Keratinocyte (primary cell): ENCODE measurements at regions not wholly inside any gene's neighbourhood (a gene's known extent, or its start where the extent isn't known, plus 50 kb on each side); places are given as distances from the start of the nearest gene placed in this dataset.

Experiments
- DNase-seq: peaks from one replicate; pipeline ENCODE4 v3.0.0-alpha.2; 2011; ENCODE audit warnings: low read depth, missing footprints, low spot score
- FAIRE-seq: peaks from 2 replicates; lab custom pipeline; 2011; peaks lifted over from hg19 to GRCh38; lab: Jason Lieb, UNC
- H2AFZ ChIP-seq: 2 replicates; pipeline ENCODE4 v1.6.0; 2012; ENCODE audit warnings: low read length, control low read depth, inconsistent platforms; ENCODE audit not compliant: control insufficient read depth
- H3K27ac ChIP-seq: 2 replicates; pipeline ENCODE4 v1.5.1; 2011; ENCODE audit warnings: low read length; ENCODE audit not compliant: control insufficient read depth, insufficient read depth
- H3K27me3 ChIP-seq: 3 replicates; pipeline ENCODE4 v1.6.0; 2011; ENCODE audit warnings: low read length; ENCODE audit not compliant: control insufficient read depth, insufficient read depth; ENCODE audit errors: extremely low read depth
- H3K36me3 ChIP-seq, 2 experiments: 2 replicates in 1 of 2; 3 replicates in 1 of 2; pipeline ENCODE4 v1.5.1; 2011; ENCODE audit warnings: low read length in 2 of 2, mild to moderate bottlenecking in 1 of 2; ENCODE audit not compliant: control insufficient read depth in 2 of 2, insufficient read depth in 2 of 2; ENCODE audit errors: extremely low read depth in 1 of 2
- H3K4me1 ChIP-seq: 3 replicates; pipeline ENCODE4 v1.5.1; 2011; ENCODE audit warnings: low read length; ENCODE audit not compliant: control insufficient read depth, insufficient read depth; ENCODE audit errors: extremely low read depth
- H3K4me2 ChIP-seq: 3 replicates; pipeline ENCODE4 v1.6.0; 2011; ENCODE audit warnings: low read depth, low read length; ENCODE audit not compliant: control insufficient read depth, insufficient read depth; ENCODE audit errors: extremely low read depth
- H3K4me3 ChIP-seq, 3 experiments: fragments of 200-600 bp in 1 of 3; sonication (generic) in 1 of 3; 2 replicates in 2 of 3; 3 replicates in 1 of 3; pipeline ENCODE4 v1.5.1; 2011 to 2016; ENCODE audit warnings: low read length in 3 of 3, mild to moderate bottlenecking in 3 of 3, control low read depth in 2 of 3, inconsistent platforms in 1 of 3, low read depth in 1 of 3, mixed read lengths in 1 of 3, mixed run types in 1 of 3, moderate library complexity in 1 of 3; ENCODE audit not compliant: control insufficient read depth in 2 of 3, insufficient read depth in 2 of 3; ENCODE audit errors: extremely low read depth in 1 of 3
- H3K79me2 ChIP-seq: 2 replicates; pipeline ENCODE4 v1.6.0; 2012; ENCODE audit warnings: low read length; ENCODE audit not compliant: control insufficient read depth, insufficient read depth
- H3K9ac ChIP-seq: 3 replicates; pipeline ENCODE4 v1.6.0; 2011; ENCODE audit warnings: low read length; ENCODE audit not compliant: control insufficient read depth, insufficient read depth; ENCODE audit errors: extremely low read depth
- H3K9me1 ChIP-seq: 3 replicates; pipeline ENCODE4 v1.6.0; 2011; ENCODE audit warnings: low read length; ENCODE audit not compliant: control insufficient read depth, insufficient read depth; ENCODE audit errors: extremely low read depth
- H3K9me3 ChIP-seq: 2 replicates; pipeline ENCODE4 v1.5.1; 2012; ENCODE audit warnings: low read depth, low read length; ENCODE audit not compliant: control insufficient read depth
- H4K20me1 ChIP-seq: 3 replicates; pipeline ENCODE4 v1.6.0; 2011; ENCODE audit warnings: low read length; ENCODE audit not compliant: control insufficient read depth, insufficient read depth; ENCODE audit errors: extremely low read depth
- EZH2 ChIP-seq: IDR thresholded peaks from one replicate; pipeline ENCODE4 v1.6.1; 2012; ENCODE audit warnings: inconsistent platforms, mild to moderate bottlenecking, low read length, moderate library complexity
- dilution Hi-C: fragments of 300-500 bp; cut with MboI; formaldehyde crosslinking; loops from one replicate; pipeline ENCODE4 v1.7.0; 2020; ENCODE audit warnings: low sequenced_read_pairs; ENCODE audit not compliant: extremely low pct_ligation_motif_present
- TF ChIP-seq, protein P1 (sequence below), 3 experiments: IDR thresholded peaks in 1 of 3; conservative IDR thresholded peaks in 1 of 3; optimal IDR thresholded peaks in 1 of 3; 2 replicates in 2 of 3; 3 replicates in 1 of 3; pipeline versions ENCODE3 to v1.5.1; 2011; ENCODE audit warnings: low read length in 3 of 3, mild to moderate bottlenecking in 3 of 3, moderate library complexity in 2 of 3, control low read depth in 1 of 3, inconsistent platforms in 1 of 3; ENCODE audit not compliant: insufficient read depth in 2 of 3; ENCODE audit errors: extremely low read depth in 1 of 3

DNA sequence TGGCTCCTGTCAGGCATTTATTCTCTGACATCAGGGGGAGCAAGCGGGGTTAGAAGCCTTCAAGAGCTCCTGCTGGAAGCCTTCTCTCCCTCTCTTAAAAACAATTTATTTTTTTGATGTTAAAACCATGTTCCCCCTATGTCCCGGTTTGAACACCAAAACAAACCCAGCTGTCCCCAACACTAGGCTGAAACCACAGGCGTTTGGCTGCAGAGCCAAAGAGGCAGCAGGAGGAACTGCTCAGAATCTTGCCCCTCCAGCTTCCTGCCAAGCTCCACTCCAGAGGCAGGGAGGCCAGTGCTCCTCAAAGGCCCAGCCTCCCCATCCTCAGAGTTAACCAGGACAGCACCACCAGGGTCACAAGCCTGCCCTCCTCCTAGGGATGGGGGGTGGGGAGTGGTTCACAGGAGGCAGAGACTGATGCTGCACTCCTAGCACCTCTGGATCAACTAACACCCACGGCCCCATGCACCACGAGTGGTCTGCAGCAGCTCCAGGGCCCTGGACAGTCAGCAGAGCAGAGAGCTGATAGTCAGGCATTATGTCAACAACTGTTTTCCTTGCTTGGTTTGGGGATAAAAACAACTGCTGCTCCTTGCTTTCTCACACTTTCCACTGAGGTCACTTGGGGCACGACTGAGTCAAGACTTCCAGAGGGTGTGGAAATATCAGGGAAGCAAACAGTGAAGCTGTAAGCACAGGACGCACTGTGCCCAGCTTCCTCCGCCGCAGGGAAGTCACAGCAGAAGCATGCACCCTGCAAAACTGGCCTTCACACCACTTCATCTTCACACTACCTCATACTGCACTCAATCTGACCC lies 96.5 kb upstream of the ADRA1B start:
- H3K27me3 ChIP-seq = no peaks in the 10 kb centered on the region
- H3K9me1 ChIP-seq = no peaks in the 10 kb centered on the region
- FAIRE-seq (no peak), DNase-seq (no peak)
- no peak overlapping the region for H3K4me3 ChIP-seq
- H3K9me3 ChIP-seq = no peaks in the 10 kb centered on the region
- dilution Hi-C loops = no loop called here
- H3K4me1 ChIP-seq = peaks cover 39% of the 10 kb centered on the region
- no peaks in the 10 kb centered on the region for H3K36me3 ChIP-seq
- no peaks in the 10 kb centered on the region for H4K20me1 ChIP-seq
- H2AFZ ChIP-seq = no peak overlapping the region
- no peak overlapping the region for H3K27ac ChIP-seq
- no peaks in the 10 kb centered on the region for H3K79me2 ChIP-seq
- no peak overlapping the region for H3K4me2 ChIP-seq
- TF ChIP-seq EZH2 = no peak
- TF ChIP-seq, protein P1, sequence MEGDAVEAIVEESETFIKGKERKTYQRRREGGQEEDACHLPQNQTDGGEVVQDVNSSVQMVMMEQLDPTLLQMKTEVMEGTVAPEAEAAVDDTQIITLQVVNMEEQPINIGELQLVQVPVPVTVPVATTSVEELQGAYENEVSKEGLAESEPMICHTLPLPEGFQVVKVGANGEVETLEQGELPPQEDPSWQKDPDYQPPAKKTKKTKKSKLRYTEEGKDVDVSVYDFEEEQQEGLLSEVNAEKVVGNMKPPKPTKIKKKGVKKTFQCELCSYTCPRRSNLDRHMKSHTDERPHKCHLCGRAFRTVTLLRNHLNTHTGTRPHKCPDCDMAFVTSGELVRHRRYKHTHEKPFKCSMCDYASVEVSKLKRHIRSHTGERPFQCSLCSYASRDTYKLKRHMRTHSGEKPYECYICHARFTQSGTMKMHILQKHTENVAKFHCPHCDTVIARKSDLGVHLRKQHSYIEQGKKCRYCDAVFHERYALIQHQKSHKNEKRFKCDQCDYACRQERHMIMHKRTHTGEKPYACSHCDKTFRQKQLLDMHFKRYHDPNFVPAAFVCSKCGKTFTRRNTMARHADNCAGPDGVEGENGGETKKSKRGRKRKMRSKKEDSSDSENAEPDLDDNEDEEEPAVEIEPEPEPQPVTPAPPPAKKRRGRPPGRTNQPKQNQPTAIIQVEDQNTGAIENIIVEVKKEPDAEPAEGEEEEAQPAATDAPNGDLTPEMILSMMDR (optimal IDR thresholded peaks at IDR 0.05 in 1 of 3, IDR thresholded peaks at IDR 0.05 in 1 of 3, conservative IDR thresholded peaks at IDR 0.05 in 1 of 3; ENCODE audit: extremely low read depth in 1 of 3, insufficient read depth in 2 of 3, low read length in 3 of 3) = no peak
- no peak overlapping the region for H3K9ac ChIP-seq

DNA sequence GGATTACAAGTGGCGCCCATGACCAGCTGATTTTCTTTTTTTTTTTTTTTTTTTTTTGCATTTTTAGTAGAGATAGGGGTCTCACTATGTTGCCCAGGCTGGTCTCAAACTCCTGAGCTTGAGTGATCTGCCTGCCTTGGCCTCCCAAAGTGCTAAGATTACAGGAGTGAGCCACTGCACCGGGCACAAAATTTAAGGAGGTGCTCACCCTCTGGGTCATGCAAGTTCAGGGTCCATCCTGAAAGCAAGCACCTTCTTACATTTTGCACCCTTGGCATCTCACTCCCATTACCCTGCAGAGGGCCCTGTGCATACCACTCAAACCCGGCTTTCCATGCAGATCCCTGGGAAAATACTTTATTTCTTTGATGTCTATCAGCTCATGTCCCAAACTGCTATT lies 95.6 kb upstream of the ADRA1B start:
- Histone ChIP-seq H3K79me2 (no peaks in the 10 kb centered on the region), H3K9ac (no peak overlapping the region), H3K4me1 (peaks cover 41% of the 10 kb centered on the region), H3K9me3 (no peaks in the 10 kb centered on the region), H3K27ac (no peak overlapping the region), H2AFZ (no peak overlapping the region), H4K20me1 (no peaks in the 10 kb centered on the region), H3K9me1 (no peaks in the 10 kb centered on the region), H3K27me3 (no peaks in the 10 kb centered on the region), H3K4me2 (no peak overlapping the region), H3K4me3 (no peak overlapping the region), H3K36me3 (no peaks in the 10 kb centered on the region)
- FAIRE-seq (no peak), DNase-seq (no peak)
- TF ChIP-seq EZH2 = no peak
- TF ChIP-seq, protein P1 (optimal IDR thresholded peaks at IDR 0.05 in 1 of 3, IDR thresholded peaks at IDR 0.05 in 1 of 3, conservative IDR thresholded peaks at IDR 0.05 in 1 of 3; ENCODE audit: extremely low read depth in 1 of 3, insufficient read depth in 2 of 3, low read length in 3 of 3) = no peak
- dilution Hi-C loops = no loop called here
